SK-N-SH (cell line): ENCODE measurements at regions not wholly inside any gene's neighbourhood (a gene's known extent, or its start where the extent isn't known, plus 50 kb on each side); places are given as distances from the start of the nearest gene placed in this dataset.

Source experiments
- CTCF ChIA-PET: fragments of 300-600, 350-600 bp; formaldehyde crosslinking; extraction: SDS; loops from one replicate; lab custom pipeline; 2021; lab: Yijun Ruan, JAX
- POLR2A ChIA-PET: fragments of 350-600 bp; sonication (Branson Sonifier 250); formaldehyde crosslinking; extraction: SDS; loops from one replicate; lab custom pipeline; 2020; ENCODE audit warnings: antibody characterized with exemption, inconsistent platforms; lab: Yijun Ruan, JAX
- DNase-seq: peaks from one replicate; pipeline ENCODE4 v3.0.0; 2012
- H2AFZ ChIP-seq: fragments of 200-600 bp; sonication (generic); 2 replicates; pipeline ENCODE4 v1.8.1; 2016; ENCODE audit warnings: antibody characterized with exemption, mild to moderate bottlenecking, low read depth
- H3F3A ChIP-seq: fragments of 200-600 bp; sonication (generic); replicated peaks from 2 replicates; pipeline ENCODE3; 2016; ENCODE audit warnings: antibody characterized with exemption, mild to moderate bottlenecking; ENCODE audit not compliant: insufficient read depth
- H3K27ac ChIP-seq, 2 experiments: fragments of 200-500 bp in 1 of 2; fragments of 200-600 bp in 1 of 2; sonication (Bioruptor generic) in 1 of 2; sonication (generic), shearing (Covaris generic) in 1 of 2; 2 replicates each; pipeline versions ENCODE4 v1.5.1 to v1.6.1; 2014 to 2016; ENCODE audit warnings: low read depth in 2 of 2, inconsistent platforms in 1 of 2, low read length in 1 of 2, mild to moderate bottlenecking in 1 of 2, mixed read lengths in 1 of 2
- H3K27me3 ChIP-seq: fragments of 200-600 bp; sonication (generic), shearing (Covaris generic); 2 replicates; pipeline ENCODE4 v1.6.1; 2016; ENCODE audit warnings: mixed run types; ENCODE audit not compliant: insufficient read depth
- H3K36me3 ChIP-seq, 2 experiments: fragments of 200-500 bp in 1 of 2; fragments of 200-600 bp in 1 of 2; sonication (Bioruptor generic) in 1 of 2; sonication (generic) in 1 of 2; replicated peaks in 1 of 2; 2 replicates each; pipeline versions ENCODE3 to v1.5.1; 2014 to 2016; ENCODE audit warnings: low read length in 1 of 2, mild to moderate bottlenecking in 1 of 2; ENCODE audit not compliant: insufficient read depth in 2 of 2, control insufficient read depth in 1 of 2
- H3K4me1 ChIP-seq, 2 experiments: fragments of 200-500 bp in 1 of 2; fragments of 200-600 bp in 1 of 2; sonication (Bioruptor generic) in 1 of 2; sonication (generic), shearing (Covaris generic) in 1 of 2; 2 replicates each; pipeline versions ENCODE4 v1.5.1 to v1.6.1; 2014 to 2016; ENCODE audit warnings: low read depth in 1 of 2, low read length in 1 of 2, mixed run types in 1 of 2; ENCODE audit not compliant: insufficient read depth in 2 of 2, control insufficient read depth in 1 of 2
- H3K4me2 ChIP-seq: fragments of 200-600 bp; sonication (generic), shearing (Covaris generic); 2 replicates; pipeline ENCODE4 v1.6.1; 2017; ENCODE audit warnings: mixed run types
- H3K4me3 ChIP-seq, 2 experiments: fragments of 200-500 bp in 1 of 2; fragments of 200-600 bp in 1 of 2; sonication (Bioruptor generic) in 1 of 2; sonication (generic), shearing (Covaris generic) in 1 of 2; 2 replicates each; pipeline versions ENCODE4 v1.5.1 to v1.8.1; 2014 to 2016; ENCODE audit warnings: low read depth in 2 of 2, inconsistent platforms in 1 of 2, low read length in 1 of 2, mild to moderate bottlenecking in 1 of 2, mixed read lengths in 1 of 2, moderate library complexity in 1 of 2
- H3K79me2 ChIP-seq: fragments of 200-600 bp; sonication (generic); 2 replicates; pipeline ENCODE4 v1.8.1; 2017; ENCODE audit warnings: mild to moderate bottlenecking; ENCODE audit not compliant: insufficient read depth
- H3K9ac ChIP-seq: fragments of 200-600 bp; sonication (generic); 2 replicates; pipeline ENCODE4 v1.6.1; 2017; ENCODE audit warnings: mixed run types
- H3K9me2 ChIP-seq: fragments of 200-600 bp; sonication (generic); 2 replicates; pipeline ENCODE4 v1.6.1; 2017; ENCODE audit warnings: mixed run types
- H3K9me3 ChIP-seq: fragments of 200-600 bp; sonication (generic); 2 replicates; pipeline ENCODE4 v1.6.1; 2017; ENCODE audit warnings: mixed run types, mild to moderate bottlenecking, moderate library complexity
- H4K20me1 ChIP-seq: fragments of 200-600 bp; sonication (generic); 2 replicates; pipeline ENCODE4 v1.6.1; 2017; ENCODE audit warnings: mild to moderate bottlenecking, mixed run types; ENCODE audit not compliant: insufficient read depth
- CHD2 ChIP-seq: fragments of 150-350 bp; IDR thresholded peaks from 2 replicates; pipeline ENCODE4 v1.6.1; 2018; ENCODE audit warnings: low read length; ENCODE audit not compliant: partially characterized antibody
- EZH2phosphoT487 ChIP-seq: fragments of 200-600 bp; sonication (generic); IDR thresholded peaks from 2 replicates; pipeline ENCODE4 v1.6.1; 2017; ENCODE audit warnings: low read depth, mixed run types, mild to moderate bottlenecking, antibody characterized with exemption, moderate library complexity, borderline replicate concordance
- FOSL2 ChIP-seq: IDR thresholded peaks from 2 replicates; pipeline ENCODE4 v1.4.0; 2012; ENCODE audit warnings: low read depth, mild to moderate bottlenecking, moderate library complexity, borderline replicate concordance
- FOXJ3 ChIP-seq: sonication (generic); formaldehyde crosslinking; IDR thresholded peaks from 2 replicates; pipeline ENCODE4 v1.5.1; 2020; ENCODE audit warnings: mild to moderate bottlenecking, missing genetic modification reagents
- FOXM1 ChIP-seq: IDR thresholded peaks from 2 replicates; pipeline ENCODE4 v1.4.0; 2012; ENCODE audit warnings: low read depth, mild to moderate bottlenecking
- GABPA ChIP-seq: IDR thresholded peaks from 2 replicates; pipeline ENCODE4 v1.4.0; 2012; ENCODE audit warnings: low read depth, mild to moderate bottlenecking
- JUND ChIP-seq: IDR thresholded peaks from 2 replicates; pipeline ENCODE4 v1.4.0; 2012
- MAX ChIP-seq: IDR thresholded peaks from 2 replicates; pipeline ENCODE4 v1.4.0; 2012; ENCODE audit warnings: low read depth
- MXI1 ChIP-seq: IDR thresholded peaks from 2 replicates; pipeline ENCODE4 v1.6.1; 2012; ENCODE audit warnings: mild to moderate bottlenecking, low read depth, low read length, improper control_type of control experiment
- REST ChIP-seq: IDR thresholded peaks from 2 replicates; pipeline ENCODE4 v1.6.1; 2012; ENCODE audit warnings: mild to moderate bottlenecking, low read depth, low read length, moderate library complexity
- RFX5 ChIP-seq: IDR thresholded peaks from 2 replicates; pipeline ENCODE4 v1.6.1; 2012; ENCODE audit warnings: mild to moderate bottlenecking, improper control_type of control experiment, low read length
- RXRA ChIP-seq: IDR thresholded peaks from 2 replicates; pipeline ENCODE4 v1.4.0; 2012; ENCODE audit warnings: low read depth, mild to moderate bottlenecking, borderline replicate concordance
- SIN3A ChIP-seq: IDR thresholded peaks from 2 replicates; pipeline ENCODE4 v1.6.1; 2012; ENCODE audit warnings: low read depth, mild to moderate bottlenecking, low read length, moderate library complexity, borderline replicate concordance
- SMC3 ChIP-seq: IDR thresholded peaks from 2 replicates; pipeline ENCODE4 v1.6.1; 2012; ENCODE audit warnings: low read depth, low read length, improper control_type of control experiment
- TAF1 ChIP-seq: IDR thresholded peaks from 2 replicates; pipeline ENCODE4 v1.6.1; 2012; ENCODE audit warnings: low read depth, mild to moderate bottlenecking, low read length, moderate library complexity, borderline replicate concordance
- USF2 ChIP-seq: fragments of 150-350 bp; IDR thresholded peaks from 2 replicates; pipeline ENCODE4 v1.6.1; 2017; ENCODE audit warnings: antibody characterized with exemption, low read length, low read depth, borderline replicate concordance
- YY1 ChIP-seq: IDR thresholded peaks from 2 replicates; pipeline ENCODE4 v1.4.0; 2012; ENCODE audit warnings: low read depth, mild to moderate bottlenecking

- CTCF ChIA-PET: no interaction called here
Observed at GRCh38 chr11:41999066-41999465, 539.6 kb upstream of the LRRC4C start.

More at GRCh38 chr11:41999066-41999465, 539.6 kb upstream of the LRRC4C start:
- H3K4me1 ChIP-seq: no peaks in the 10 kb centered on the region; a peak in 1 of 4 replicates
- POLR2A ChIA-PET: no interaction called here
- H3K9me2 ChIP-seq: no peaks in the 10 kb centered on the region
- H3F3A ChIP-seq: no peaks in the 10 kb centered on the region
- H3K4me2 ChIP-seq: no peak overlapping the region
- H3K9ac ChIP-seq: no peak overlapping the region
- TF ChIP-seq RFX5 (no peak), EZH2phosphoT487 (no peak), CHD2 (no peak), MXI1 (no peak), YY1 (no peak), USF2 (no peak), GABPA (no peak), SMC3 (no peak), JUND (no peak), FOXM1 (no peak), RXRA (no peak), SIN3A (no peak), FOSL2 (no peak), FOXJ3 (no peak), REST (no peak), MAX (no peak), TAF1 (no peak)
- no peak overlapping the region for H3K27ac ChIP-seq
- H3K79me2 ChIP-seq: no peaks in the 10 kb centered on the region
- DNase-seq: no peak
- no peaks in the 10 kb centered on the region for H3K27me3 ChIP-seq
- no peaks in the 10 kb centered on the region for H4K20me1 ChIP-seq
- H2AFZ ChIP-seq: no peak overlapping the region
- H3K36me3 ChIP-seq: no peaks in the 10 kb centered on the region
- no peak overlapping the region for H3K4me3 ChIP-seq
- 0 out of 2 replicates have a peak, but pooled peaks cover 5% of the 10 kb centered on the region for H3K9me3 ChIP-seq
